ENCODE measurements at regions not wholly inside any gene's neighbourhood (a gene's known extent, or its start where the extent isn't known, plus 50 kb on each side); places are given as distances from the start of the nearest gene placed in this dataset.

GRCh38 chr15:94924971-94925598, 693.7 kb downstream of the MCTP2 start:
- TF ChIP-seq, protein P1, sequence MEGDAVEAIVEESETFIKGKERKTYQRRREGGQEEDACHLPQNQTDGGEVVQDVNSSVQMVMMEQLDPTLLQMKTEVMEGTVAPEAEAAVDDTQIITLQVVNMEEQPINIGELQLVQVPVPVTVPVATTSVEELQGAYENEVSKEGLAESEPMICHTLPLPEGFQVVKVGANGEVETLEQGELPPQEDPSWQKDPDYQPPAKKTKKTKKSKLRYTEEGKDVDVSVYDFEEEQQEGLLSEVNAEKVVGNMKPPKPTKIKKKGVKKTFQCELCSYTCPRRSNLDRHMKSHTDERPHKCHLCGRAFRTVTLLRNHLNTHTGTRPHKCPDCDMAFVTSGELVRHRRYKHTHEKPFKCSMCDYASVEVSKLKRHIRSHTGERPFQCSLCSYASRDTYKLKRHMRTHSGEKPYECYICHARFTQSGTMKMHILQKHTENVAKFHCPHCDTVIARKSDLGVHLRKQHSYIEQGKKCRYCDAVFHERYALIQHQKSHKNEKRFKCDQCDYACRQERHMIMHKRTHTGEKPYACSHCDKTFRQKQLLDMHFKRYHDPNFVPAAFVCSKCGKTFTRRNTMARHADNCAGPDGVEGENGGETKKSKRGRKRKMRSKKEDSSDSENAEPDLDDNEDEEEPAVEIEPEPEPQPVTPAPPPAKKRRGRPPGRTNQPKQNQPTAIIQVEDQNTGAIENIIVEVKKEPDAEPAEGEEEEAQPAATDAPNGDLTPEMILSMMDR (IDR thresholded peaks at IDR 0.05; ENCODE audit: borderline replicate concordance, insufficient read depth, low read depth, low read length): no peak
- no peak overlapping the region for H3K4me3 ChIP-seq (ENCODE audit: low read depth, low read length)

- no peak overlapping the region for H3K4me3 ChIP-seq (ENCODE audit: low read depth, low read length)
- TF ChIP-seq, protein P1 (IDR thresholded peaks at IDR 0.05; ENCODE audit: borderline replicate concordance, insufficient read depth, low read depth, low read length): no peak
These were observed 694.3 kb downstream of the MCTP2 start for GRCh38 chr15:94925680-94926079.

DNA sequence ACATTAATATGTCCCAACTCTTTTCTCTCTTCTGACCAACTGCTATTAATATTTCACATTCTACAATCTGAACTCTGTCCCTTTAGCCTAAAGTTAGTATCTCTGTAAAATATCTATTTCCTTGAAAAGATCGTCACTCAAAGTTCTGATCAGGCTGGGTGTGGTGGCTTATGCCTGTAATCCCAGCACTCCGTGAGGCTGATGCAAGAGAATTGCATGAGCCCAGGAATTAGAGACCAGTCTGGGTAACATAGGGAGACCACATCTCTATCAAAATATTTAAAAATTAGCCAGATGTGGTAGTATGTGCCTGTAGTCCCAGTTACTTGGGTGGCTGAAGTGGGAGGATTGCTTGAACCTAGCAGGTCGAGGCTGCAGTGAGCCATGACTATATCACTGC, 695.6 kb downstream of the MCTP2 start:
- TF ChIP-seq, protein P1 (IDR thresholded peaks at IDR 0.05; ENCODE audit: borderline replicate concordance, insufficient read depth, low read depth, low read length): no peak
- H3K4me3 ChIP-seq (ENCODE audit: low read depth, low read length): no peak overlapping the region

- TF ChIP-seq, protein P1 (IDR thresholded peaks at IDR 0.05; ENCODE audit: borderline replicate concordance, insufficient read depth, low read depth, low read length): no peak
- no peak overlapping the region for H3K4me3 ChIP-seq (ENCODE audit: low read depth, low read length)
These were observed 697.9 kb downstream of the MCTP2 start for GRCh38 chr15:94929282-94929681.

DNA sequence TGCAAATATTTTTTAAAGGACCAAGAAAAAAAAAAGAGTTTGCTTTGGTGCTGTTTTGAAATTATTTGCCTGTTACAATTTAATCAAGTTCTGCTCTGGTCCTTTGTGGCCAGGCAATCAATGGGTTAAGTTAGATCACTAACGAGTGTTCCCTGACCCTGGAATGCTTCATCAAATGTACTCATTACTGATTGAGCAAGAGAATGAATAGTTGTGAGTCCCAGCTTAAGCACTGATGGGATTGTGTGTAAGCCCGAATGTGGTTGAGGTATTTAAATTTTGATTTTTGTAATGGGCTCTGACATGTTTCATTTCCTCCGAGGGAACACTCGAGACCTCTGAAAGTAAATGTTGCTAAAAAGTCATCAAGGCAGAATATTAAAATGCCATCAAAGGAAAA, 699.1 kb downstream of the MCTP2 start:
- TF ChIP-seq, protein P1 (IDR thresholded peaks at IDR 0.05; ENCODE audit: borderline replicate concordance, insufficient read depth, low read depth, low read length): no peak
- no peak overlapping the region for H3K4me3 ChIP-seq (ENCODE audit: low read depth, low read length)

GRCh38 chr15:94930960-94931359, 699.6 kb downstream of the MCTP2 start:
- TF ChIP-seq, protein P1 (IDR thresholded peaks at IDR 0.05; ENCODE audit: borderline replicate concordance, insufficient read depth, low read depth, low read length): no peak

DNA sequence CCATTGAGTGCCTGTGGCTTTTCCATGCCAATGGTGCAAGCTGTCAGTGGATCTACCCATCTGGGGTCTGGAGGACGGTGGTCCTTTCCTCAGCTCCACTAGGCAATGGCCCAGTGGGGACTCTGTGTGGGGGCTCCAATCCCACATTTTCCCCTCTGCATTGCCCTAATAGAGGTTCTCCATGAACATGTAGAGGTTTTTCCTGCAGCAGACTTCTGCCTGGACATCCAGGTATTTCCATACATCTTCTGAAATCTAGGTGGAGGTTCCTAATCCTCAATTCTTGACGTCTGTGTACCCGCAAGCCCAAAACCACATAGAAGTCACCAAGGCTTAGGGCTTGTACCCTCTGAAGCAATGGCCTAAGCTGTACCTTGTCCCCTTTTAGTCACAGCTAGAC, 703.1 kb downstream of the MCTP2 start:
- TF ChIP-seq, protein P1 (IDR thresholded peaks at IDR 0.05; ENCODE audit: borderline replicate concordance, insufficient read depth, low read depth, low read length): no peak
- no peak overlapping the region for H3K4me3 ChIP-seq (ENCODE audit: low read depth, low read length)

More at GRCh38 chr15:94930960-94931359, 699.6 kb downstream of the MCTP2 start:
- H3K4me3 ChIP-seq (ENCODE audit: low read depth, low read length): no peak overlapping the region
